ENCODE measurements at regions not wholly inside any gene's neighbourhood (a gene's known extent, or its start where the extent isn't known, plus 50 kb on each side); places are given as distances from the start of the nearest gene placed in this dataset.

DNA sequence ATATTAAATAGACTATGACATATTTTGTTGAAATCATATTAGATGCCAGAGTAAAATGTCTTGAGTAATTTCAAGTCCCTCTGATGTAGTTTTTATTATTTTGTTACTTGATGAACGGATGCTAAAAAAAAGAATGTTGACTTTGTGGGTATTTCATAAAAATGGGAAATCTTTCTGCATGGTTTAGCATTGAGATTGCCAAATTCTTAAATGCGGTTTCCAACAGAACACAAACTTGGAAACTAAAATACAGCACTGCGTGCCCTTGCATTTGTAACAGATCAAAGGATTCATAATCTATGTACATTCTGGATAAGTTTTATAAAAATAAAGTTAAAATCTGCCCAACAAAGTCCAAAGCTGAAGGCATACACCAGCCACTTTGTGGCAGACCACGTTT is 425.5 kb upstream of the DAB2 start:
- H3K27me3 ChIP-seq (ENCODE audit: control insufficient read depth in 1 of 2, insufficient read depth in 2 of 2, low read length in 1 of 2) = no peaks in the 10 kb centered on the region
- DNase-seq = no peak
- H3K9me3 ChIP-seq (ENCODE audit: control insufficient read depth, low read length) = peaks cover 1% of the 10 kb centered on the region
- H3K4me1 ChIP-seq (ENCODE audit: control insufficient read depth in 1 of 2, insufficient read depth in 2 of 2, low read length in 2 of 2) = no peaks in the 10 kb centered on the region
- intact Hi-C loops (cut with DNase I) = no loop called here
- 17 to 18% methylated on average over 4 of the region's 4 CpGs for WGBS, 2 donors
- H3K36me3 ChIP-seq (ENCODE audit: control insufficient read depth in 1 of 2, insufficient read depth in 2 of 2, low read length in 1 of 2) = no peaks in the 10 kb centered on the region
- no peak overlapping the region for H3K4me3 ChIP-seq (ENCODE audit: low read length in 2 of 2)
- H3K27ac ChIP-seq (ENCODE audit: low read depth in 1 of 2, low read length in 2 of 2) = no peak overlapping the region
- no peak for ATAC-seq (ENCODE audit: low FRiP score)

GRCh38 chr5:39846144-39846543 is 421.4 kb upstream of the DAB2 start:
- Histone ChIP-seq H3K9me3 (ENCODE audit: control insufficient read depth, low read length) (peaks cover 1% of the 10 kb centered on the region), H3K4me1 (ENCODE audit: control insufficient read depth in 1 of 2, insufficient read depth in 2 of 2, low read length in 2 of 2) (no peaks in the 10 kb centered on the region), H3K4me3 (ENCODE audit: low read length in 2 of 2) (no peak overlapping the region), H3K36me3 (ENCODE audit: control insufficient read depth in 1 of 2, insufficient read depth in 2 of 2, low read length in 1 of 2) (no peaks in the 10 kb centered on the region), H3K27ac (ENCODE audit: low read depth in 1 of 2, low read length in 2 of 2) (no peak overlapping the region), H3K27me3 (ENCODE audit: control insufficient read depth in 1 of 2, insufficient read depth in 2 of 2, low read length in 1 of 2) (no peaks in the 10 kb centered on the region)
- ATAC-seq (ENCODE audit: low FRiP score) (no peak), DNase-seq (no peak)
- intact Hi-C loops (cut with DNase I) = no loop called here

- WGBS, 2 donors = 82 to 88% methylated on average over 1 of the region's 1 CpG
- no peaks in the 10 kb centered on the region for H3K27me3 ChIP-seq (ENCODE audit: control insufficient read depth in 1 of 2, insufficient read depth in 2 of 2, low read length in 1 of 2)
- no peak overlapping the region for H3K4me3 ChIP-seq (ENCODE audit: low read length in 2 of 2)
- DNase-seq (no peak), ATAC-seq (ENCODE audit: low FRiP score) (no peak)
- intact Hi-C loops (cut with DNase I) = no loop called here
- H3K4me1 ChIP-seq (ENCODE audit: control insufficient read depth in 1 of 2, insufficient read depth in 2 of 2, low read length in 2 of 2) = no peaks in the 10 kb centered on the region
- H3K36me3 ChIP-seq (ENCODE audit: control insufficient read depth in 1 of 2, insufficient read depth in 2 of 2, low read length in 1 of 2) = no peaks in the 10 kb centered on the region
- peaks cover 4% of the 10 kb centered on the region for H3K9me3 ChIP-seq (ENCODE audit: control insufficient read depth, low read length)
- H3K27ac ChIP-seq (ENCODE audit: low read depth in 1 of 2, low read length in 2 of 2) = no peak overlapping the region
These were observed 419.0 kb upstream of the DAB2 start for GRCh38 chr5:39843767-39844166.

DNA sequence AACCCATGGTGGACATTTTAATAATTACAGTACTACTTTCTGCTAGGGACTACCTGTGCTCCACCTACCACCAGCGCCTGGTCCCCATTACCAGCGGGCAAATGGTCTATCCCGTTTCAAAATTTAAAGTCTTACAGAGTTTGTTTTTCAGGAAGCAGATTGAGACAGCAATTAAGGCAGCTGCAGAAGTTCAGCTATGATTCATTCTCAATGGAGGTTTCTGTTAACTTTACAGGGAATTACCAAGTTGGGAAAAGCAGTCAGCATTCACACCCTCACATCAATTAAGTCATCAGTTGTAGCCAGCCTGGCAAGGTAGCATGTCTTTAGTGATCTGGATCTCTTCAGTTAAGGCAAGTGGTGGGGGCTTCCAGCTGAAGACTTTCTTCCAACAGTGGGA is 410.6 kb upstream of the DAB2 start:
- H3K9me3 ChIP-seq (ENCODE audit: control insufficient read depth, low read length) = peaks cover 2% of the 10 kb centered on the region
- intact Hi-C loops (cut with DNase I) = no loop called here
- H3K27me3 ChIP-seq (ENCODE audit: control insufficient read depth in 1 of 2, insufficient read depth in 2 of 2, low read length in 1 of 2) = no peaks in the 10 kb centered on the region
- DNase-seq = no peak
- ATAC-seq (ENCODE audit: low FRiP score) = no peak
- 71 to 73% methylated on average over 3 of the region's 3 CpGs for WGBS, 2 donors
- H3K4me1 ChIP-seq (ENCODE audit: control insufficient read depth in 1 of 2, insufficient read depth in 2 of 2, low read length in 2 of 2) = no peaks in the 10 kb centered on the region
- no peaks in the 10 kb centered on the region for H3K36me3 ChIP-seq (ENCODE audit: control insufficient read depth in 1 of 2, insufficient read depth in 2 of 2, low read length in 1 of 2)
- no peak overlapping the region for H3K27ac ChIP-seq (ENCODE audit: low read depth in 1 of 2, low read length in 2 of 2)
- H3K4me3 ChIP-seq (ENCODE audit: low read length in 2 of 2) = no peak overlapping the region

GRCh38 chr5:39829441-39829840 is 404.7 kb upstream of the DAB2 start:
- no peaks in the 10 kb centered on the region for H3K4me1 ChIP-seq (ENCODE audit: control insufficient read depth in 1 of 2, insufficient read depth in 2 of 2, low read length in 2 of 2)

DNA sequence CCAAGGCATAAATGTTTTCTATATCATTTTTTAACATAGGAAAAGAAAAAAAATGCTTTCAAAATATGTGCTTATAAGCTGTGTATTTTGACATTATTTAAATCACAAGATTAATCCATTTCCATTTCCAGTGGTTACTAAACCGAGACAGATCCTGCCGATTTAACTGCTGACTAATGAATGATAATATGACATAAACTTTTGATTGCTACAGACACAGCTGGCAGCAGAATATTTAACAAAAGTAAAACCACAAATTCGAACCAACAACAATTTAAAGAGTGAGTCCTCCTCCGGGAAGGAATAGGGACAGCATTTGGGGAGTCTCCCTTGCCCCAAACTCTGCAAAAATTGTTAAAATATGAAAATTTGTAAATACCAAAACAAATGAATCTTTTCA is 401.3 kb upstream of the DAB2 start:
- WGBS, 2 donors = 83 to 87% methylated on average over 4 of the region's 4 CpGs
- Histone ChIP-seq H3K9me3 (ENCODE audit: control insufficient read depth, low read length) (no peaks in the 10 kb centered on the region), H3K36me3 (ENCODE audit: control insufficient read depth in 1 of 2, insufficient read depth in 2 of 2, low read length in 1 of 2) (no peaks in the 10 kb centered on the region), H3K27me3 (ENCODE audit: control insufficient read depth in 1 of 2, insufficient read depth in 2 of 2, low read length in 1 of 2) (peaks cover 0 to 1% of the 10 kb centered on the region in 2 donors), H3K27ac (ENCODE audit: low read depth in 1 of 2, low read length in 2 of 2) (no peak overlapping the region), H3K4me1 (ENCODE audit: control insufficient read depth in 1 of 2, insufficient read depth in 2 of 2, low read length in 2 of 2) (no peaks in the 10 kb centered on the region), H3K4me3 (ENCODE audit: low read length in 2 of 2) (no peak overlapping the region)
- ATAC-seq (ENCODE audit: low FRiP score) (no peak), DNase-seq (no peak)
- intact Hi-C loops (cut with DNase I) = no loop called here

More at GRCh38 chr5:39829441-39829840, 404.7 kb upstream of the DAB2 start:
- WGBS, 2 donors = 67 to 78% methylated on average over 1 of the region's 1 CpG
- no peak for DNase-seq
- intact Hi-C loops (cut with DNase I) = no loop called here
- no peak overlapping the region for H3K4me3 ChIP-seq (ENCODE audit: low read length in 2 of 2)
- no peaks in the 10 kb centered on the region for H3K9me3 ChIP-seq (ENCODE audit: control insufficient read depth, low read length)
- no peak for ATAC-seq (ENCODE audit: low FRiP score)
- H3K27ac ChIP-seq (ENCODE audit: low read depth in 1 of 2, low read length in 2 of 2) = no peak overlapping the region
- no peaks in the 10 kb centered on the region for H3K36me3 ChIP-seq (ENCODE audit: control insufficient read depth in 1 of 2, insufficient read depth in 2 of 2, low read length in 1 of 2)
- peaks cover 0 to 1% of the 10 kb centered on the region in 2 donors for H3K27me3 ChIP-seq (ENCODE audit: control insufficient read depth in 1 of 2, insufficient read depth in 2 of 2, low read length in 1 of 2)

DNA sequence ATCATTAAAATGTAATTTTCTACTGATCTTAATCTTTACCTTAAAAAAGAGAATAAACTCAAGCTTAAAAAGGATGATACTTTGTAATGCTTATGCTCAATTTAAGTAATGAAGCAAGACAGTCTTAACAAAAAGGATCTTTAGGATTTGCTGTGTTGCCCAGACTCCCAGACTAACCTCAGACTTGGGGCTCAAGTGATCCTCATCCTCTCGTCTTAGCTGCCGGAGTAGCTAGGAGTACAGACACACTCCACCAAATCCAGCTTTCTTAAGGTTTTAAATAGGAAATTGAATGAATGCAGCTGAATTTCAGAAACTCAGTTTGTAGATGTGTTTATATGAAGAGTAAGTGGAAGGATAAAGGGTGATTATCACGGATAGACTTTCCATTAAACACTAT is 400.5 kb upstream of the DAB2 start:
- Histone ChIP-seq H3K4me3 (ENCODE audit: low read length in 2 of 2) (no peak overlapping the region), H3K4me1 (ENCODE audit: control insufficient read depth in 1 of 2, insufficient read depth in 2 of 2, low read length in 2 of 2) (no peaks in the 10 kb centered on the region), H3K27me3 (ENCODE audit: control insufficient read depth in 1 of 2, insufficient read depth in 2 of 2, low read length in 1 of 2) (peaks cover 0 to 1% of the 10 kb centered on the region in 2 donors), H3K27ac (ENCODE audit: low read depth in 1 of 2, low read length in 2 of 2) (no peak overlapping the region), H3K36me3 (ENCODE audit: control insufficient read depth in 1 of 2, insufficient read depth in 2 of 2, low read length in 1 of 2) (no peaks in the 10 kb centered on the region), H3K9me3 (ENCODE audit: control insufficient read depth, low read length) (no peaks in the 10 kb centered on the region)
- ATAC-seq (ENCODE audit: low FRiP score) (no peak), DNase-seq (no peak)
- WGBS, 2 donors = 93 to 96% methylated on average over 3 of the region's 3 CpGs
- intact Hi-C loops (cut with DNase I) = no loop called here

DNA sequence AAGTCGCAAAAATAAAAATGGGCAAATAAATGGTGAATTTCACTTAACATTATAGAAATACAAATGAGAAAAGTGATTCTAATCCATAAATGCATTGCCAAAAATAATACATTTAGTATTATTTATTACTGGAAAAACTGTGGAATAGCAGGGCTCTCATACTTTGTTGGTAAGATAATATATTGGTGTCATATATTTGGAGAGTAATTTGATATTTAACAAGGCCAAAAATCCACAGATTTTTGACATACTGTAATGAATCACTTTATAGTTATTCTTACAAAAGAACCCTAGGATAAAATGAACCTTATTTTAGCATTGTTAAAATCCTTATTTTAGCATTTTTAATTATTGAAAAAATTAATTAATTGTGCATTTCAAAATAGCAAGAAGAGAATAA is 397.2 kb upstream of the DAB2 start:
- no peak overlapping the region for H3K27ac ChIP-seq (ENCODE audit: low read depth in 1 of 2, low read length in 2 of 2)
- no peak overlapping the region for H3K4me3 ChIP-seq (ENCODE audit: low read length in 2 of 2)
- WGBS, 2 donors = 14 to 22% methylated on average over 1 of the region's 1 CpG
- H3K36me3 ChIP-seq (ENCODE audit: control insufficient read depth in 1 of 2, insufficient read depth in 2 of 2, low read length in 1 of 2) = no peaks in the 10 kb centered on the region
- DNase-seq = no peak
- H3K4me1 ChIP-seq (ENCODE audit: control insufficient read depth in 1 of 2, insufficient read depth in 2 of 2, low read length in 2 of 2) = no peaks in the 10 kb centered on the region
- H3K9me3 ChIP-seq (ENCODE audit: control insufficient read depth, low read length) = no peaks in the 10 kb centered on the region
- peaks cover 0 to 1% of the 10 kb centered on the region in 2 donors for H3K27me3 ChIP-seq (ENCODE audit: control insufficient read depth in 1 of 2, insufficient read depth in 2 of 2, low read length in 1 of 2)
- intact Hi-C loops (cut with DNase I) = no loop called here
- ATAC-seq (ENCODE audit: low FRiP score) = no peak

- DNase-seq = no peak
- H3K27me3 ChIP-seq (ENCODE audit: control insufficient read depth in 1 of 2, insufficient read depth in 2 of 2, low read length in 1 of 2) = no peaks in the 10 kb centered on the region
- H3K36me3 ChIP-seq (ENCODE audit: control insufficient read depth in 1 of 2, insufficient read depth in 2 of 2, low read length in 1 of 2) = no peaks in the 10 kb centered on the region
- ATAC-seq (ENCODE audit: low FRiP score) = no peak
- H3K4me1 ChIP-seq (ENCODE audit: control insufficient read depth in 1 of 2, insufficient read depth in 2 of 2, low read length in 2 of 2) = no peaks in the 10 kb centered on the region
- intact Hi-C loops (cut with DNase I) = no loop called here
- no peaks in the 10 kb centered on the region for H3K9me3 ChIP-seq (ENCODE audit: control insufficient read depth, low read length)
- WGBS, 2 donors = 91 to 93% methylated on average over 3 of the region's 3 CpGs
- no peak overlapping the region for H3K4me3 ChIP-seq (ENCODE audit: low read length in 2 of 2)
- no peak overlapping the region for H3K27ac ChIP-seq (ENCODE audit: low read depth in 1 of 2, low read length in 2 of 2)
These were observed 392.1 kb upstream of the DAB2 start for GRCh38 chr5:39816866-39817265.

Data from aorta (tissue), 5 donors.